22Rv1 (cell line): ENCODE measurements at regions not wholly inside any gene's neighbourhood (a gene's known extent, or its start where the extent isn't known, plus 50 kb on each side); places are given as distances from the start of the nearest gene placed in this dataset.

Experiments used
- H3K27ac ChIP-seq: fragments of 450-650 bp; 2 replicates; pipeline ENCODE4 v1.5.1; 2017
- ZFX ChIP-seq: fragments of 450-650 bp; IDR thresholded peaks from 2 replicates; pipeline ENCODE4 v1.6.1; 2017; ENCODE audit warnings: antibody characterized with exemption, borderline replicate concordance
- TF ChIP-seq, protein P1 (sequence below): fragments of 450-650 bp; IDR thresholded peaks from 2 replicates; pipeline ENCODE4 v1.5.1; 2017; ENCODE audit warnings: mild to moderate bottlenecking

DNA sequence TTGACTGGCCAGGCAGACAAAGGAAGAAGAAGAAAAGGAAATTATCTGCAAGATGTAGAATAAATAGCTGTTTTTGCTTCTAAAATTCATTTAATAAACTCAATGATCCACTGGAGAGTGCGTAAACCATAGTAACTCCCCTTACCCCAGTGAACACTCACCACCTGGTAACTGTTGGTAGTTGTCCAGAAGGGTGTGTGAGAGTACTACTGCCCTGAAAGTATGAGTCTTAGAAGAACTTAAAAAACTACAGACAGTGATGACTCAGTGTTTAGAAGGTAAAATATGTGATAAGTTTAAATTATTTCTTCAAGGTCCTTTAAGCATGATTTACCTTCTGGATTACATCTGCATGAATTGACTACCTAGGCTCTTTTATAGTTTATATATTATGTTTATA, 53.0 kb upstream of the SEMA3A start:
- no peak overlapping the region for H3K27ac ChIP-seq
- TF ChIP-seq ZFX, result no peak
- TF ChIP-seq, protein P1, sequence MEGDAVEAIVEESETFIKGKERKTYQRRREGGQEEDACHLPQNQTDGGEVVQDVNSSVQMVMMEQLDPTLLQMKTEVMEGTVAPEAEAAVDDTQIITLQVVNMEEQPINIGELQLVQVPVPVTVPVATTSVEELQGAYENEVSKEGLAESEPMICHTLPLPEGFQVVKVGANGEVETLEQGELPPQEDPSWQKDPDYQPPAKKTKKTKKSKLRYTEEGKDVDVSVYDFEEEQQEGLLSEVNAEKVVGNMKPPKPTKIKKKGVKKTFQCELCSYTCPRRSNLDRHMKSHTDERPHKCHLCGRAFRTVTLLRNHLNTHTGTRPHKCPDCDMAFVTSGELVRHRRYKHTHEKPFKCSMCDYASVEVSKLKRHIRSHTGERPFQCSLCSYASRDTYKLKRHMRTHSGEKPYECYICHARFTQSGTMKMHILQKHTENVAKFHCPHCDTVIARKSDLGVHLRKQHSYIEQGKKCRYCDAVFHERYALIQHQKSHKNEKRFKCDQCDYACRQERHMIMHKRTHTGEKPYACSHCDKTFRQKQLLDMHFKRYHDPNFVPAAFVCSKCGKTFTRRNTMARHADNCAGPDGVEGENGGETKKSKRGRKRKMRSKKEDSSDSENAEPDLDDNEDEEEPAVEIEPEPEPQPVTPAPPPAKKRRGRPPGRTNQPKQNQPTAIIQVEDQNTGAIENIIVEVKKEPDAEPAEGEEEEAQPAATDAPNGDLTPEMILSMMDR, result no peak

DNA sequence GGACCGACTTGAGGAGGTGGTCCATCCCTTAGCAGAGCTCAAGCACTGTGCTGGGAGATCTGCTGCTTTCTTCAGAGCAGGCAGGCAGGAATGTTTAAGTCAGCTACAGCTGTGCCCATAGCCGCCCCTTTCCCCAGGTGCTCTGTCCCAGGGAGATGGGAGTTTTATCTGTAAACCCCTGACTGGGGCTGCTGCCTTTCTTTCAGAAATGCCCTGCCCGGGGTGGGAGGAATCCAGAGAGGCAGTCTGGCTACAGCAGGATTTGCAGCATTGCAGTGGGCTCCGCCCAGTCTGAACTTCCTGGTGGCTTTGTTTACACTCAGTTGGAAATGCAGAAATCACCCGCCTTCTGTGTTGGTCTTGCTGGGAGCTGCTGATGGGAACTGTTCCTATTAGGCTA, 51.2 kb upstream of the SEMA3A start:
- no peak overlapping the region for H3K27ac ChIP-seq
- TF ChIP-seq, protein P1, result no peak
- no peak for TF ChIP-seq ZFX
